IMR-90 (cell line): ENCODE measurements at regions not wholly inside any gene's neighbourhood (a gene's known extent, or its start where the extent isn't known, plus 50 kb on each side); places are given as distances from the start of the nearest gene placed in this dataset.

ENCODE experiments used
- ATAC-seq: fragments of 200-7000 bp; cut with Tn5 transposase; 2 replicates; pipeline ENCODE4 v1.9.1; 2020; ENCODE audit warnings: low read depth, mild to moderate bottlenecking, moderate library complexity
- BruUV-seq: library from RNA; stranded (reverse); fragments of 400-500 nt; replicated peaks from 2 replicates; lab custom pipeline; 2021; lab: Mats Ljungman, UMichigan
- CTCF ChIA-PET: fragments of 300-600 bp; formaldehyde crosslinking; extraction: SDS; loops from one replicate; lab custom pipeline; 2021; ENCODE audit warnings: antibody characterized with exemption; lab: Yijun Ruan, JAX
- POLR2A ChIA-PET: fragments of 300-600 bp; sonication (Branson Sonifier 250); formaldehyde crosslinking; loops from one replicate; lab custom pipeline; 2022; ENCODE audit warnings: antibody characterized with exemption; ENCODE audit not compliant: unreplicated experiment; lab: Charles Lee
- DNase-seq: peaks from one replicate; pipeline ENCODE4 v3.0.0; 2013
- H2AFZ ChIP-seq: replicated peaks from 2 replicates; pipeline ENCODE3; 2013; ENCODE audit warnings: low read length, mild to moderate bottlenecking; ENCODE audit not compliant: poor library complexity
- H2AK5ac ChIP-seq: 2 replicates; pipeline ENCODE4 v1.6.1; 2013; ENCODE audit warnings: low read depth, low read length, inconsistent platforms
- H2AK9ac ChIP-seq: replicated peaks from 2 replicates; pipeline ENCODE3; 2013; ENCODE audit warnings: mild to moderate bottlenecking, low read depth, low read length, moderate library complexity; ENCODE audit not compliant: poor library complexity
- H2BK120ac ChIP-seq: 2 replicates; pipeline ENCODE4 v1.6.1; 2013; ENCODE audit warnings: low read depth, low read length, inconsistent platforms
- H2BK15ac ChIP-seq: 3 replicates; pipeline ENCODE4 v1.6.1; 2013; ENCODE audit warnings: low read depth, low read length, inconsistent platforms
- H2BK20ac ChIP-seq: 2 replicates; pipeline ENCODE4 v1.6.1; 2013; ENCODE audit warnings: low read depth, mild to moderate bottlenecking, inconsistent platforms, low read length, moderate library complexity
- H2BK5ac ChIP-seq: 2 replicates; pipeline ENCODE4 v1.6.1; 2013; ENCODE audit warnings: mild to moderate bottlenecking, low read depth, low read length, inconsistent platforms; ENCODE audit not compliant: poor library complexity, severe bottlenecking
- H3K14ac ChIP-seq: replicated peaks from 2 replicates; pipeline ENCODE4 v1.6.1; 2013; ENCODE audit warnings: low read depth, low read length, inconsistent platforms
- H3K18ac ChIP-seq: 2 replicates; pipeline ENCODE4 v1.6.1; 2013; ENCODE audit warnings: low read depth, low read length, control low read depth
- H3K23ac ChIP-seq: 2 replicates; pipeline ENCODE4 v1.6.1; 2013; ENCODE audit warnings: low read depth, low read length, inconsistent platforms
- H3K27ac ChIP-seq: 2 replicates; pipeline ENCODE4 v1.5.1; 2013; ENCODE audit warnings: mild to moderate bottlenecking, control low read depth, low read length; ENCODE audit not compliant: insufficient read depth
- H3K27me3 ChIP-seq: 2 replicates; pipeline ENCODE4 v1.6.1; 2013; ENCODE audit warnings: low read length; ENCODE audit not compliant: control insufficient read depth, insufficient read depth
- H3K36me3 ChIP-seq: 2 replicates; pipeline ENCODE4 v1.6.1; 2013; ENCODE audit warnings: low read length, mixed read lengths; ENCODE audit not compliant: control insufficient read depth, insufficient read depth
- H3K4ac ChIP-seq: 2 replicates; pipeline ENCODE4 v1.6.1; 2013; ENCODE audit warnings: low read depth, low read length, inconsistent platforms
- H3K4me1 ChIP-seq: 2 replicates; pipeline ENCODE4 v1.6.1; 2013; ENCODE audit warnings: low read length, mixed read lengths; ENCODE audit not compliant: control insufficient read depth, insufficient read depth
- H3K4me2 ChIP-seq: 2 replicates; pipeline ENCODE4 v1.6.1; 2013; ENCODE audit warnings: low read depth, mild to moderate bottlenecking, control low read depth, low read length, moderate library complexity
- H3K4me3 ChIP-seq: 2 replicates; pipeline ENCODE4 v1.5.1; 2013; ENCODE audit warnings: low read depth, mild to moderate bottlenecking, control low read depth, low read length, moderate library complexity; ENCODE audit not compliant: insufficient read depth
- H3K56ac ChIP-seq: 2 replicates; pipeline ENCODE4 v1.6.1; 2013; ENCODE audit warnings: low read length, inconsistent platforms; ENCODE audit not compliant: insufficient read depth; ENCODE audit errors: extremely low read depth
- H3K79me1 ChIP-seq, 2 experiments: 2 replicates each; pipeline ENCODE4 v1.6.1; 2013; ENCODE audit warnings: low read length in 2 of 2, inconsistent platforms in 1 of 2, low read depth in 1 of 2
- H3K9ac ChIP-seq: 2 replicates; pipeline ENCODE4 v1.6.1; 2013; ENCODE audit warnings: low read depth, low read length, control low read depth
- H3K9me1 ChIP-seq: 2 replicates; pipeline ENCODE4 v1.6.1; 2013; ENCODE audit warnings: low read length, inconsistent platforms; ENCODE audit not compliant: insufficient read depth
- H3K9me3 ChIP-seq: 2 replicates; pipeline ENCODE4 v1.6.1; 2013; ENCODE audit warnings: low read length; ENCODE audit not compliant: control insufficient read depth, insufficient read depth
- H4K20me1 ChIP-seq: 2 replicates; pipeline ENCODE4 v1.6.1; 2013; ENCODE audit warnings: low read length, inconsistent platforms; ENCODE audit not compliant: insufficient read depth
- H4K5ac ChIP-seq: 2 replicates; pipeline ENCODE4 v1.6.1; 2013; ENCODE audit warnings: mild to moderate bottlenecking, low read depth, low read length, control low read depth
- H4K8ac ChIP-seq, 2 experiments: 2 replicates each; pipeline ENCODE4 v1.6.1; 2013; ENCODE audit warnings: low read depth in 2 of 2, low read length in 2 of 2, control low read depth in 1 of 2, inconsistent platforms in 1 of 2
- H4K91ac ChIP-seq: 2 replicates; pipeline ENCODE4 v1.6.1; 2013; ENCODE audit warnings: low read depth, low read length, inconsistent platforms; ENCODE audit not compliant: insufficient read depth
- CEBPB ChIP-seq: IDR thresholded peaks from 2 replicates; pipeline ENCODE4 v1.6.1; 2012; ENCODE audit warnings: low read depth, low read length, improper control_type of control experiment
- MAFK ChIP-seq: IDR thresholded peaks from 2 replicates; pipeline ENCODE4 v1.6.1; 2012; ENCODE audit warnings: low read depth, low read length, improper control_type of control experiment
- MXI1 ChIP-seq: IDR thresholded peaks from 2 replicates; pipeline ENCODE4 v1.6.1; 2012; ENCODE audit warnings: low read depth, mild to moderate bottlenecking, low read length, moderate library complexity, borderline replicate concordance
- NFE2L2 ChIP-seq: fragments of 150-350 bp; IDR thresholded peaks from 2 replicates; pipeline ENCODE4 v1.6.1; 2016; ENCODE audit warnings: low read depth, mild to moderate bottlenecking, low read length
- POLR2A ChIP-seq: IDR thresholded peaks from 2 replicates; pipeline ENCODE4 v1.6.1; 2012; ENCODE audit warnings: mild to moderate bottlenecking, low read depth, low read length
- RCOR1 ChIP-seq: IDR thresholded peaks from 2 replicates; pipeline ENCODE4 v1.6.1; 2012; ENCODE audit warnings: mild to moderate bottlenecking, low read length, improper control_type of control experiment; ENCODE audit not compliant: insufficient replicate concordance
- RFX5 ChIP-seq: IDR thresholded peaks from 2 replicates; pipeline ENCODE4 v1.8.0; 2012; ENCODE audit warnings: low read depth, mild to moderate bottlenecking, low read length, moderate library complexity
- SMC3 ChIP-seq: fragments of 150-350 bp; IDR thresholded peaks from 2 replicates; pipeline ENCODE4 v1.6.1; 2016; ENCODE audit warnings: low read depth, mild to moderate bottlenecking, antibody characterized with exemption, low read length, moderate library complexity
- WGBS, 2 experiments: methylation state at CpG; one replicate each; pipeline versions ENCODE4 v1.1.5 to v1.1.7; 2013; ENCODE audit warnings: missing lambda C conversion rate in 2 of 2; ENCODE audit not compliant: insufficient read length in 1 of 2; ENCODE audit errors: extremely low coverage in 2 of 2; 5-methylcytosine and 5-hydroxymethylcytosine counted together
- dilution Hi-C: fragments of 300-500 bp; cut with HindIII; formaldehyde crosslinking; loops from one replicate; pipeline ENCODE4 v1.14.3; 2018; ENCODE audit warnings: low sequenced_read_pairs; ENCODE audit not compliant: unreplicated experiment
- in situ Hi-C: fragments of 300-500 bp; cut with MboI; formaldehyde crosslinking; loops from 3 replicates; pipeline ENCODE4 v1.14.3; 2019; ENCODE audit warnings: low sequenced_read_pairs, inconsistent platforms, mixed read lengths
- intact Hi-C: fragments of 100-400 bp; cut with micrococcal nuclease; formaldehyde crosslinking; loops from 2 replicates; pipeline ENCODE4 v1.10.0; 2022
- TF ChIP-seq, protein P1 (sequence below): fragments of 150-350 bp; IDR thresholded peaks from 2 replicates; pipeline ENCODE4 v1.6.1; 2017; ENCODE audit warnings: mild to moderate bottlenecking, antibody characterized with exemption, low read length, low read depth

DNA sequence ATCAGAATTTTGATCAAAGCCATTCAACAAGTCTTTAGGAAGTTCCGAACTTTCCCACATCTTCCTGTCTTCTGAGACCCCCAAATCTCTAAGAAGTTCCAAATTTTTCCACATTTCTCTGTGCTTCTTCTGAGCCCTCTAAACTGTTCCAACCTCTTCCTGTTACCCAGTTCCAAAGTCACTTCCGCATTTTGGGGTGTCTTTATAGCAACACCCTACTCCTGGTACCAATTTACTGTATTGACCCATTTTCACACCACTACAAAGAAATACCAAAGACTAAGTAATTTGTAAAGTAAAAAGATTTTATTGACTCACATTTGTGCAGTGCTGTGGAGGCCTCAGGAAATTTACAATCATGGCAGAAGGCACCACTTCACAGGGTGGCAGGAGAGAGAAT lies 385.8 kb upstream of the GHITM start:
- intact Hi-C loops (no loop called here), in situ Hi-C loops (no loop called here), dilution Hi-C loops (no loop called here)
- Histone ChIP-seq H4K5ac (no peak overlapping the region), H2BK120ac (no peak overlapping the region), H3K23ac (no peak overlapping the region), H2AK5ac (no peak overlapping the region), H2AK9ac (no peak overlapping the region), H2BK20ac (no peak overlapping the region), H3K14ac (no peak overlapping the region), H3K9ac (no peak overlapping the region), H2AFZ (no peak overlapping the region), H2BK15ac (no peak overlapping the region), H3K4ac (no peak overlapping the region), H3K36me3 (no peaks in the 10 kb centered on the region), H3K18ac (no peak overlapping the region), H3K56ac (no peak overlapping the region), H4K91ac (no peak overlapping the region), H3K4me2 (no peak overlapping the region), H3K27me3 (no peaks in the 10 kb centered on the region), H4K8ac (no peak overlapping the region), H4K20me1 (no peaks in the 10 kb centered on the region), H3K27ac (no peak overlapping the region), H3K4me1 (no peaks in the 10 kb centered on the region), H3K9me3 (peaks cover 22% of the 10 kb centered on the region), H3K79me1 (no peaks in the 10 kb centered on the region), H3K4me3 (no peak overlapping the region), H3K9me1 (no peaks in the 10 kb centered on the region), H2BK5ac (no peak overlapping the region)
- 63% methylated on average over 1 of the region's 2 CpGs; no CpG with 5 or more reads in 1 of the 2 experiments for WGBS, 2 experiments
- ATAC-seq, result no peak
- TF ChIP-seq MXI1 (no peak), SMC3 (no peak), RFX5 (no peak), RCOR1 (no peak), POLR2A (no peak), NFE2L2 (no peak), MAFK (no peak), CEBPB (no peak)
- TF ChIP-seq, protein P1, sequence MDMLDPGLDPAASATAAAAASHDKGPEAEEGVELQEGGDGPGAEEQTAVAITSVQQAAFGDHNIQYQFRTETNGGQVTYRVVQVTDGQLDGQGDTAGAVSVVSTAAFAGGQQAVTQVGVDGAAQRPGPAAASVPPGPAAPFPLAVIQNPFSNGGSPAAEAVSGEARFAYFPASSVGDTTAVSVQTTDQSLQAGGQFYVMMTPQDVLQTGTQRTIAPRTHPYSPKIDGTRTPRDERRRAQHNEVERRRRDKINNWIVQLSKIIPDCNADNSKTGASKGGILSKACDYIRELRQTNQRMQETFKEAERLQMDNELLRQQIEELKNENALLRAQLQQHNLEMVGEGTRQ, result no peak
- ChIA-PET CTCF (no interaction called here), POLR2A (no interaction called here)
- DNase-seq, result no peak
- no TSS peak for BruUV-seq
